ENCODE measurements at regions not wholly inside any gene's neighbourhood (a gene's known extent, or its start where the extent isn't known, plus 50 kb on each side); places are given as distances from the start of the nearest gene placed in this dataset.

DNA sequence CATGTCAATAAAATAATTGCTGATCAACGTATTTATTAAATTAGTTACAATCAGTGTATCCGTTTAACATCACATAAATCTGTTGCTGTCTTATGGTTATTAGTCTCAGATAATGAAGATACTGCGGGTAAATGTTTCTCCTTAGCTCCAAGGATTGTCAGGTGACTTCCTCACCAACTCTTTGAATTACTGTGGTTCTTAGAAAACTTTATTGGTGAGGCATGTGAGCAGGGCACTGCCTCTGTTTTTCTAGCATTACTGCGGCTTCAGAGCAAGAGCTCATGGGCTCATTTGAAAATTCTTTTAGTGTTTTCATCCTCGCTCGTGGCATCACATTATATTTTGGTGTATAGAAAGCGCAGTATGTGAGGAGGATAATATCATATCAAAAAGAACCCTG lies 555.9 kb downstream of the LMO4 start:
- TF ChIP-seq MXD4 (CRISPR knock-in tag; IDR thresholded peaks at IDR 0.05; ENCODE audit: borderline replicate concordance) (no peak), USF2 (CRISPR knock-in tag; IDR thresholded peaks at IDR 0.05) (no peak), IRF2 (CRISPR knock-in tag; IDR thresholded peaks at IDR 0.05; ENCODE audit: borderline replicate concordance, low read depth) (no peak), CBFB (CRISPR knock-in tag; IDR thresholded peaks at IDR 0.05; ENCODE audit: low read depth) (no peak)
- TF ChIP-seq, protein P1, sequence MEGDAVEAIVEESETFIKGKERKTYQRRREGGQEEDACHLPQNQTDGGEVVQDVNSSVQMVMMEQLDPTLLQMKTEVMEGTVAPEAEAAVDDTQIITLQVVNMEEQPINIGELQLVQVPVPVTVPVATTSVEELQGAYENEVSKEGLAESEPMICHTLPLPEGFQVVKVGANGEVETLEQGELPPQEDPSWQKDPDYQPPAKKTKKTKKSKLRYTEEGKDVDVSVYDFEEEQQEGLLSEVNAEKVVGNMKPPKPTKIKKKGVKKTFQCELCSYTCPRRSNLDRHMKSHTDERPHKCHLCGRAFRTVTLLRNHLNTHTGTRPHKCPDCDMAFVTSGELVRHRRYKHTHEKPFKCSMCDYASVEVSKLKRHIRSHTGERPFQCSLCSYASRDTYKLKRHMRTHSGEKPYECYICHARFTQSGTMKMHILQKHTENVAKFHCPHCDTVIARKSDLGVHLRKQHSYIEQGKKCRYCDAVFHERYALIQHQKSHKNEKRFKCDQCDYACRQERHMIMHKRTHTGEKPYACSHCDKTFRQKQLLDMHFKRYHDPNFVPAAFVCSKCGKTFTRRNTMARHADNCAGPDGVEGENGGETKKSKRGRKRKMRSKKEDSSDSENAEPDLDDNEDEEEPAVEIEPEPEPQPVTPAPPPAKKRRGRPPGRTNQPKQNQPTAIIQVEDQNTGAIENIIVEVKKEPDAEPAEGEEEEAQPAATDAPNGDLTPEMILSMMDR (IDR thresholded peaks at IDR 0.05), result no peak
